Epithelial cell of esophagus (primary cell): ENCODE measurements at regions not wholly inside any gene's neighbourhood (a gene's known extent, or its start where the extent isn't known, plus 50 kb on each side); places are given as distances from the start of the nearest gene placed in this dataset.
A peak's percentile ranks its signal among the peaks of the same experiment; 100 is the strongest.

Experiments
- DNase-seq: peaks from one replicate; pipeline ENCODE4 v3.0.0; 2010; ENCODE audit warnings: low read depth
- H3K4me3 ChIP-seq: 2 replicates; pipeline ENCODE4 v1.5.1; 2011; ENCODE audit warnings: mild to moderate bottlenecking, low read length, control low read depth
- TF ChIP-seq, protein P1 (sequence below): IDR thresholded peaks from 2 replicates; pipeline ENCODE4 v1.5.1; 2011; ENCODE audit warnings: low read depth, mild to moderate bottlenecking, low read length, control low read depth, inconsistent platforms; ENCODE audit not compliant: insufficient read depth; ENCODE audit errors: missing control alignments

DNA sequence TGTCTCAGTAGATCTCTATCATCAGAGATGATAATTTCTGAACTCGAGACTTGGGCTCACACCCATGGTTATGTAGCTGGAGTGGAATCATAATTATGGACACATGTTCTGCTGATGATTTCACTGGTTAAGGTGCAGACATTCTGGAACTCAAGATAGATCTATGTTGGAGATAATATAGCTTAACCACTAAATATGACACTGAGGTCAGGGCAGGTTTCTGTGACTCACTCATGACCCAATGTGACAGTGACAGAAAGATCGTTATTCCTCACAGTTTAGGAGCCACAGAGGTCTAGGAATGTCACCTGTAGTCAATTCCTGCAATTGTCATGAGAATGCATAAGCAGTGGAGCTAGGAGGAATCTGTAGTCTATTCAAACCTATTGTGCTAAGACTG, 828.6 kb downstream of the TRIB2 start:
- TF ChIP-seq, protein P1, sequence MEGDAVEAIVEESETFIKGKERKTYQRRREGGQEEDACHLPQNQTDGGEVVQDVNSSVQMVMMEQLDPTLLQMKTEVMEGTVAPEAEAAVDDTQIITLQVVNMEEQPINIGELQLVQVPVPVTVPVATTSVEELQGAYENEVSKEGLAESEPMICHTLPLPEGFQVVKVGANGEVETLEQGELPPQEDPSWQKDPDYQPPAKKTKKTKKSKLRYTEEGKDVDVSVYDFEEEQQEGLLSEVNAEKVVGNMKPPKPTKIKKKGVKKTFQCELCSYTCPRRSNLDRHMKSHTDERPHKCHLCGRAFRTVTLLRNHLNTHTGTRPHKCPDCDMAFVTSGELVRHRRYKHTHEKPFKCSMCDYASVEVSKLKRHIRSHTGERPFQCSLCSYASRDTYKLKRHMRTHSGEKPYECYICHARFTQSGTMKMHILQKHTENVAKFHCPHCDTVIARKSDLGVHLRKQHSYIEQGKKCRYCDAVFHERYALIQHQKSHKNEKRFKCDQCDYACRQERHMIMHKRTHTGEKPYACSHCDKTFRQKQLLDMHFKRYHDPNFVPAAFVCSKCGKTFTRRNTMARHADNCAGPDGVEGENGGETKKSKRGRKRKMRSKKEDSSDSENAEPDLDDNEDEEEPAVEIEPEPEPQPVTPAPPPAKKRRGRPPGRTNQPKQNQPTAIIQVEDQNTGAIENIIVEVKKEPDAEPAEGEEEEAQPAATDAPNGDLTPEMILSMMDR: no peak
- no peak for DNase-seq
- no peak overlapping the region for H3K4me3 ChIP-seq

DNA sequence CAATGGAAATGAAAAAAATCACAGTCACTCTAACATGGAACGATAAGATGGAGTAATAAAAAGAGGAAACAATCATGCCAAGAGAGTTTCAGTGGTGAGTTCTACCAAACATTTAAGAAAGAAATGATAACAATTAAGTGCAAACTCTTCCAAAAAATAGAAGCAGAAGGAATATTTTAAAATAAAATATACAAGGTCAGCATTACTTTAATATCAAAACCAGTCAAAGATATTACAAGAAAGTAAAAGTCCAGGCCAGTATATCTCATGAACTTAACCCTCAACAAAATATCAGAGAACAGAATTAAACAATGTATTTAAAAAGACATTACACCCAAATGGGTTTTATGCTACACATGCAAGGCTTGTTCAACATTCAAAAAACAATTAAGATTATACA, 829.4 kb downstream of the TRIB2 start:
- TF ChIP-seq, protein P1: no peak
- DNase-seq: no peak
- no peak overlapping the region for H3K4me3 ChIP-seq

DNA sequence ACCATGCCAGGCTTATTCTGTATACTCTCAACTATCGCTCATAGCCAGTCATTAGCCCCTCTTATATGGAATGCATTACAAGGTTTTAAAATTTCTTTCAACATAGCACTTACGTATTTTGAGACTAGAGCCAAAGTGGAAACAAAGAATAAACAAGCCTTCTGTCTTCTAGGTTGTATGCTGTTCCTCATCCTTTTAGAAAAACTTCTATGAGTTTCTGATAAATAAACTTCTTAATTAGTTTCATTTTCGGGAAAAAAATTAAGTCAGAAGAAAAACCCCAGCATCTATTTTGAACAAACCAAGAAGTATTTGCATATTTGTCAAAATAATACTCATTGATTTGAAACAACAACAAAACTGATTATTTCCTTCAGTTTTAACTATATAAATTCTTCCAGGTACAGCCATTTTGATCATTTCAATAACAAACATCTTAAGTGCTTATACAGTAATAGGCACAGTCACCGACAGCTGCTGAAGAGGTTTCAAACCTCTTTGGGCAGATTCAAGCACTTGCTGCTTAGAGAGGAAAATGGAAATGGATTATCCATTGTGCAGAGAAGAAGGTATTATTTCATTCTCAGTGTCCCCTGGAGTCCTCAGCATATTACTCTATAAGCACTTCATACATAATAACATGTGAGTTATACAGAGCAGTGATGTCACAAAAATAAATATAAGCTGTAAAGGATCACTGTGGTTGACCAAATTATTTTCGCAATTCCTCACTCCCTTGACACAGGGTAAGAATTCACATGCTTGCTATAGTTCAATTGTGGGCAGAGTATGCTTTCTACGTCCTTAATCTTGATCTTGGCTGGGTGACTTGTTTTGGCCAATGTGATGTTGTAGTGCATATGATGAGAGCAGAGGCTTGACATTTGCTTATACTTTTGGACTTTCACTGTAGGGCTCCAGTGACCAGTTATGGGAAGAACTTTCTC, 833.8 kb downstream of the TRIB2 start:
- no peak overlapping the region for H3K4me3 ChIP-seq
- TF ChIP-seq, protein P1: no peak
- DNase-seq: no peak

DNA sequence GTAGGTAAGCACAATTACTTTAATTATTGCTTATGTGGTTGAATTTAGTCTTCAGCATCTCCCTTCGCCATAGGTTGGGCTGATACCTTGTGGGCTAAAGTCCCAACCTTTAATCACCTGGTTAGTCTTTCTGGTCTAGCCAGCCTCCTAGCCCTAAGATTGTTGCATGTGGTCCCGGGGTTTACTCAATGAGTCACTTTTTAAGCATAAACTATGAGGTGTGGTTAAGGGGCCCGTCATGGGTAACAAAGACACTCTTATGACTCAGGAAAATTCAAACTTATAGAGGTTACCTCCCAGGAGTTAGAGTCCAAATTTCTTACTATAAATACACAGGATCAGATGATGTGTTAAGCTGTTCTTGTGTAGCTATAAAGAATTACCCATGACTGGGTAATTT, 841.6 kb downstream of the TRIB2 start:
- TF ChIP-seq, protein P1: no peak
- peak; percentile 95 for DNase-seq
- H3K4me3 ChIP-seq: no peak overlapping the region

DNA sequence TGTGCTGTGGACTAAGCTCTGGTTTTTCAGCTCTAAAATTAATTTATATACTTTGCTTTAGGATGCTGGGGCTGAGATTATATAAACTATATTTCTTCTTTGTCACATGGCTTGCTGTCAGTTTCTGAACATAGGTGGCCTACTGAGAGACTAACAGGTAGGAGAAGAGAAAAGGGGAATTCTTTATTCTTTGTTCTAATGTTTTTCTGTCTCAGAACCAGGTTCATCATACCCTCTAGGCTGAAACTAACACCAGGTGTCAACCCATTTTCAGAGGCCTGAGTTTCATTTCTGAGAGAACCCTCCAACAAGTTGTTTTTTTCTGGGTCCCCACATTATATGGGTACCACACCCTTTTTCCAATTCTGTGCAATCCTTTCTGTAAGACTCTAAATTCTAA, 843.6 kb downstream of the TRIB2 start:
- H3K4me3 ChIP-seq: no peak overlapping the region
- TF ChIP-seq, protein P1: no peak
- no peak for DNase-seq

DNA sequence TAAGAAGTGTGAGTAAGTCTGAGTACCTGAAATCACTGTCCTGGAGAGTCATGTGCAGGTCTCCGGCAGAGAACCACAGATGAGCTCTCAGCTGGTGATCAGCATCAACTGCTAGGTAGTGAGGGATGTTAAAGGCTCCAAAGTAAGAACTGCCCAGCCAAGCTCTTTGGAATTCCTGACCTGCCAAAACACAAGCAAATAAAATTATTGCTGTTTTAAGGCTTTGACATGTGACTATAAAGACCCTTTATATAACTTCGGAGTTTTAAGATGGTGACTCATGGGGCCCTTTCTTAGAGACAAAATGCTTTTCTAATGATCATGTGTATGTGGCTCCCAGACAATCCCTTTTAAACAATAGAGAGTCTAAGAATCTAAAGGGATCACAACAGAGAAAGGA, 855.7 kb downstream of the TRIB2 start:
- no peak overlapping the region for H3K4me3 ChIP-seq
- TF ChIP-seq, protein P1: no peak
- DNase-seq: no peak

DNA sequence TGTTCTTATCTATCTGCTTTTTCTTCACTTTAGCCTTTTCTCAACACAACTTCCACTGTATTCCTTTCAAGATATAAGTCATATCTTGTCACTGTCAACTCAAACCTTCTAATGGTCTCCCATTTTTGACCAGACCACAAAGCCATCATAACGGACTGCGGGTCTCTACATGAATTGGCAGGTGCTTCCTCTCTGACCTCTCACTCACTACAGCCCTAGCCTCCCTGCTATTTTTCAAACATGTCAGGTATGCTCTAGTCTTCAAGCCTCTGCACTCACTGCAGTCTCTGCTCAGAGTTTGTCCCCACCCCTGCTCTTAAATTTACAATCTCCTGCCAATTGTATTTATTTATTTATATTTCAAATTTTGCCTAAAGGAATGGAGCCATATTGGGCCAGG, 858.1 kb downstream of the TRIB2 start:
- TF ChIP-seq, protein P1: no peak
- no peak for DNase-seq

More for the DNA sequence above, 858.1 kb downstream of the TRIB2 start:
- no peak overlapping the region for H3K4me3 ChIP-seq
